ENCODE measurements at regions not wholly inside any gene's neighbourhood (a gene's known extent, or its start where the extent isn't known, plus 50 kb on each side); places are given as distances from the start of the nearest gene placed in this dataset.

GRCh38 chr5:63050916-63051315, 472.3 kb downstream of the LRRC70 start:
- TF ChIP-seq EZH2 (IDR thresholded peaks at IDR 0.05; ENCODE audit: borderline replicate concordance, low read length): no peak
- TF ChIP-seq, protein P1, sequence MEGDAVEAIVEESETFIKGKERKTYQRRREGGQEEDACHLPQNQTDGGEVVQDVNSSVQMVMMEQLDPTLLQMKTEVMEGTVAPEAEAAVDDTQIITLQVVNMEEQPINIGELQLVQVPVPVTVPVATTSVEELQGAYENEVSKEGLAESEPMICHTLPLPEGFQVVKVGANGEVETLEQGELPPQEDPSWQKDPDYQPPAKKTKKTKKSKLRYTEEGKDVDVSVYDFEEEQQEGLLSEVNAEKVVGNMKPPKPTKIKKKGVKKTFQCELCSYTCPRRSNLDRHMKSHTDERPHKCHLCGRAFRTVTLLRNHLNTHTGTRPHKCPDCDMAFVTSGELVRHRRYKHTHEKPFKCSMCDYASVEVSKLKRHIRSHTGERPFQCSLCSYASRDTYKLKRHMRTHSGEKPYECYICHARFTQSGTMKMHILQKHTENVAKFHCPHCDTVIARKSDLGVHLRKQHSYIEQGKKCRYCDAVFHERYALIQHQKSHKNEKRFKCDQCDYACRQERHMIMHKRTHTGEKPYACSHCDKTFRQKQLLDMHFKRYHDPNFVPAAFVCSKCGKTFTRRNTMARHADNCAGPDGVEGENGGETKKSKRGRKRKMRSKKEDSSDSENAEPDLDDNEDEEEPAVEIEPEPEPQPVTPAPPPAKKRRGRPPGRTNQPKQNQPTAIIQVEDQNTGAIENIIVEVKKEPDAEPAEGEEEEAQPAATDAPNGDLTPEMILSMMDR (IDR thresholded peaks at IDR 0.05; ENCODE audit: low read length): no peak

Measured in OCI-LY1 (cell line).